WTC11 (cell line): ENCODE measurements at regions not wholly inside any gene's neighbourhood (a gene's known extent, or its start where the extent isn't known, plus 50 kb on each side); places are given as distances from the start of the nearest gene placed in this dataset.

Experiments used
- ELF4 ChIP-seq: sonication (generic); formaldehyde crosslinking; IDR thresholded peaks from 2 replicates; pipeline ENCODE4 v1.8.1; 2022; ENCODE audit warnings: low read depth, mild to moderate bottlenecking, moderate library complexity, missing genetic modification reagents
- GABPB1 ChIP-seq: sonication (generic); formaldehyde crosslinking; IDR thresholded peaks from 2 replicates; pipeline ENCODE4 v1.8.1; 2023; ENCODE audit warnings: mild to moderate bottlenecking, missing genetic modification reagents
- ZNF416 ChIP-seq: fragments of 250-450 bp; sonication (Bioruptor Pico); IDR thresholded peaks from 2 replicates; pipeline ENCODE4 v1.9.0; 2021; ENCODE audit warnings: mild to moderate bottlenecking, inconsistent platforms
- ZSCAN18 ChIP-seq: fragments of 250-450 bp; sonication (Bioruptor Pico); IDR thresholded peaks from 2 replicates; pipeline ENCODE4 v2.1.2; 2022; ENCODE audit warnings: mild to moderate bottlenecking, moderate library complexity
- TF ChIP-seq, protein P1 (sequence below): fragments of 200-600 bp; IDR thresholded peaks from 2 replicates; pipeline ENCODE4 v1.8.0; 2022; ENCODE audit warnings: antibody characterized with exemption
- TF ChIP-seq, protein P2 (sequence below): sonication (generic); formaldehyde crosslinking; IDR thresholded peaks from 2 replicates; pipeline ENCODE4 v1.8.0; 2022; ENCODE audit warnings: mild to moderate bottlenecking, missing genetic modification reagents

- TF ChIP-seq, protein P1, sequence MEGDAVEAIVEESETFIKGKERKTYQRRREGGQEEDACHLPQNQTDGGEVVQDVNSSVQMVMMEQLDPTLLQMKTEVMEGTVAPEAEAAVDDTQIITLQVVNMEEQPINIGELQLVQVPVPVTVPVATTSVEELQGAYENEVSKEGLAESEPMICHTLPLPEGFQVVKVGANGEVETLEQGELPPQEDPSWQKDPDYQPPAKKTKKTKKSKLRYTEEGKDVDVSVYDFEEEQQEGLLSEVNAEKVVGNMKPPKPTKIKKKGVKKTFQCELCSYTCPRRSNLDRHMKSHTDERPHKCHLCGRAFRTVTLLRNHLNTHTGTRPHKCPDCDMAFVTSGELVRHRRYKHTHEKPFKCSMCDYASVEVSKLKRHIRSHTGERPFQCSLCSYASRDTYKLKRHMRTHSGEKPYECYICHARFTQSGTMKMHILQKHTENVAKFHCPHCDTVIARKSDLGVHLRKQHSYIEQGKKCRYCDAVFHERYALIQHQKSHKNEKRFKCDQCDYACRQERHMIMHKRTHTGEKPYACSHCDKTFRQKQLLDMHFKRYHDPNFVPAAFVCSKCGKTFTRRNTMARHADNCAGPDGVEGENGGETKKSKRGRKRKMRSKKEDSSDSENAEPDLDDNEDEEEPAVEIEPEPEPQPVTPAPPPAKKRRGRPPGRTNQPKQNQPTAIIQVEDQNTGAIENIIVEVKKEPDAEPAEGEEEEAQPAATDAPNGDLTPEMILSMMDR: no peak
- no peak for TF ChIP-seq ELF4
- TF ChIP-seq, protein P2, sequence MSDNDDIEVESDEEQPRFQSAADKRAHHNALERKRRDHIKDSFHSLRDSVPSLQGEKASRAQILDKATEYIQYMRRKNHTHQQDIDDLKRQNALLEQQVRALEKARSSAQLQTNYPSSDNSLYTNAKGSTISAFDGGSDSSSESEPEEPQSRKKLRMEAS (CRISPR knock-in tag): no peak
- no peak for TF ChIP-seq ZSCAN18 (CRISPR knock-in tag)
- TF ChIP-seq GABPB1: no peak
- TF ChIP-seq ZNF416 (CRISPR knock-in tag): no peak
These were observed 70.0 kb upstream of the UBE2E1 start for GRCh38 chr3:23735535-23736326.
